Stromal cell of bone marrow (primary cell): ENCODE measurements at regions not wholly inside any gene's neighbourhood (a gene's known extent, or its start where the extent isn't known, plus 50 kb on each side); places are given as distances from the start of the nearest gene placed in this dataset.

Experiments
- DNase-seq: peaks from one replicate; pipeline ENCODE4 v3.0.0-alpha.2; 2012; ENCODE audit warnings: low read depth

DNA sequence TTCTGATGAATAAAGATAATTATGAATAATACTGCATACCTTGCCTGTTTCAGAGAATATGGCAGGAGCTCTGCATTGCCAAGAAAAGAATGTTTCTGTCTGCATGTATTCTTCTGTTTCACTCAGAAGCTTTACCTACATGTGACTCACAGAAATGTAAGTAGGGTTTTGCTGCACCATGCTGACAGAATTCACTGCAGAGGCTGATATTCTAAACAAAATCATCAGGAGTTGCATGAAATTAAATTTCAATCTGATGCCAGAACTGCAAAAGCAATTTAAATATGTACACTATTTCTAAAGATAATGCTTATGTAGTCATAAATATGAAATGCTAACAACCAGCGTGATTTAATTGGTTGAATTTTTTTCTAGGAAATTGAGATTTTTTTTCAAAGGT, 332.8 kb upstream of the FSHR start:
- no peak for DNase-seq

DNA sequence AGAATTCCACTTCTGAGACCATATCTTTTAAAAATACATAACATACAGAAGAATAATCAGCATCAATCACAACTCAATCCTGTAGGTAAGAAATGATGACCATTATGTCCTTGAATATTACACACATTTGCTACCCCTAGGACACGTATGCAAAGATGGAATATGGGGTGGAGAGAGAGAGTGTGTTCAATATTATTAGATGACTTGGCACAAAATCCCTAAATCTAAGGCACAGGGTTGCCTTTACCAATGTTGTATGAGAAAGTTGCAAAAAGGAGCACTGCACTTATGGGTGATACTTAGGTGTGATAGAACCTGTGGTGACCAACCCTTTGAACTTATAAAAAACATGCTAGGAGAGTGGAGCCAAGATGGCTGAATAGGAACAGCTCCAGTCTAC, 326.2 kb upstream of the FSHR start:
- no peak for DNase-seq

DNA sequence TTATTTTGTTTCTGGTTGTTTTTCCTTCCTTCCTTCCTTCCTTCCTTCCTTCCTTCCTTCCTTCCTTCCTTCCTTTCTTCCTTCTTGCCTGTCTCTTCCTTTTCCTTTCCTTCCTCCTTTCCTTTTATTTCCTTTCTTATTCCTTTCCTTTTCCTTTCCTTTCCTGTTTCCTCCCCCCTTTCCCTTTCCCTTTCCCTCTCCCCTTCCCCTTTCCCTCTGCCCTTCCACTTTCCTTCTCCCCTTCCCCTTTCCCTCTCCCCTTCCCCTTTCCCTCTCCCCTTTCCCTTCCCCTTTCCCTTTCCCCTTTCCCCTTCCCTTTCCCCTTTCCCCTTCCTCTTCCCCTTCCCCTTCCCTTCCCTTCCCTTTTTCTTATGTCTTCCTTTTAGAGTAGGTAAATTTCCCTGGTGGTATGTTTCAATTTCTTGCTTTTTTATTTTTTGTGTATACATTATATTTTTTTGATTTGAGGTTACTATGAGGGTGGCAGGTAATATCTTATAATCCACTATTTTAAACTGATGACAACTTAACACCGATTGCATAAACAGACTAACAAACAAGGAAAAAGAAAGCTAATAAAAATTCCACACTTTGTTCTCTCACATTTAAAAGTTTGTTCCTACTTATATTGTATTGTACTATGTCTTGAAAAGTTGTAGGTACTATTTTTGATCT, 311.0 kb upstream of the FSHR start:
- DNase-seq, result no peak

GRCh38 chr2:49459314-49459993, 305.1 kb upstream of the FSHR start:
- no peak for DNase-seq

DNA sequence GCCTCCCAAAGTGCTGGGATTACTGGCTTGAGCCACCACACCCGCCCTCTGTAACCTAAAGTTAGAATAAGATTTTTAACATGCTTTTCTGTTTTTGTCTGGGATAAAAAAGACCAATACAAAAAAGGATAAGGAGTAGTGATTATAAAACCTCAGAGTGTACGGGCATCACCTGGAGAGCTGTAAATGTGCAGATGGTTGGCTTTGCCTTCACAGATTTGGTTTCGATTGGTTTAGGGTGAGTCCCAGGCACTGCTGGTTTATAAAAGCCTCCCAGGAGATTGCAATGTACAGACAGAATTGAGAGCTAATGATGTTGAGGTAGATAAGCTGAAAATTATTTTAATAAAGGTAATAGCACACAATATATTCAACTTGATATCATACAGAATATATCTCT, 289.7 kb upstream of the FSHR start:
- no peak for DNase-seq

DNA sequence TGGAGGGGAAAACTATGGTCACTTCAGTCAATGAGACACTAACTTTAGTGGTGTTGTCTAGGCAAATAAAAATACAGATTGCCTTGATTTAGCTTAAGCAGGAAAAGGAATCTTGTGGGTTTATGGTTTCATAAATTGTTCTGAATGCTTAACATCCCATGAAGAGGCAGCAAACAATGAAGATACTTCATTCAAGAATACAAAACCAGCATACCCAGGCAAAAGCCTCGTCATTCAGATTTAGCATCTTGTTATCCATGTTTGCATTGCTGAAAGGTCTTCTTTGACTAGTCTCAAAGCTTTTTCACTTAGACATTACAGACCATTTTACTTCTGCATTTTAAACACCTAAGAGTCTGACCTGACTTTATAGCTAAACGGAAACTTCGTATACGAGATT, 272.7 kb upstream of the FSHR start:
- DNase-seq, result no peak

DNA sequence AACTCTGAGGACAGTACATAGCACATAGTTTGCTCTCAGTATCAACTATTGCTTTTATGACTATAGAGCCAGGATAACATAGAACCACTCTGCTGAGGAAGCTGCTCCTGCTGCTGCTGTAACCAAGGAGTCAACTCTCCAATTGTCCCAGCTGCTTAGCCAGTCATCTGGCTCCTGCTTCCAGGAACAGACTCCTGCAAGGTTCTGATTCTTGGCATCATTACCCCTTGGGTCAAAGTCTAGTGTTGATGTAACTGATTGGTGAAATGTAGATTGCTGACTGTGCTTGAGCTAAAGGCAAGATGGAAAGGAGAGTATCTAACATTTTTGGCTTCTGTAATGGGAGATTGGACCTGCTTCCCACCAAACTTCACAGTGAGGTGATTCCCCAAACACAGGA, 261.9 kb upstream of the FSHR start:
- DNase-seq, result no peak

GRCh38 chr2:49404108-49404507, 249.8 kb upstream of the FSHR start:
- no peak for DNase-seq

GRCh38 chr2:49403637-49404036, 249.3 kb upstream of the FSHR start:
- DNase-seq, result no peak

DNA sequence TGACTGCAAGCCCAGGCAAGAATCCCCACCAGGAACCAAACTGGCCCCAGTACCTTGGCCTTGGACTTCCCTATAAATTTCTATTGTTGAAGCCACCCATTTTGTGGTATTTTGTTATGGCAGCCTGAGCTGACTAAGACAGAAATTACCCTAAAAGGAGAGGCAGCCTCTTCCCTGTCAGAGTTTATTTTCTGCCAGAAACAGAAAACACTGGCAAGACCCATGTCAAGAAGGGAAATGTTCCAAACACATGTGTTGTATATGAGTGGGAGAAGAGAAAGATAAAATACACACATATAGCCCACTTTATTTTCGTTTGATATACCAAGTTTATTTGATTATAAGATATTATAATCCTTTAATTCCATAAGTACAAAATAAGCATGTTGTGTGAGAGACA, 225.1 kb upstream of the FSHR start:
- DNase-seq, result no peak

GRCh38 chr2:49371128-49371701, 216.9 kb upstream of the FSHR start:
- DNase-seq, result no peak

- DNase-seq, result no peak
These were observed 215.3 kb upstream of the FSHR start for GRCh38 chr2:49369650-49370049.

- DNase-seq, result no peak
These were observed 214.8 kb upstream of the FSHR start for GRCh38 chr2:49369101-49369500.

DNA sequence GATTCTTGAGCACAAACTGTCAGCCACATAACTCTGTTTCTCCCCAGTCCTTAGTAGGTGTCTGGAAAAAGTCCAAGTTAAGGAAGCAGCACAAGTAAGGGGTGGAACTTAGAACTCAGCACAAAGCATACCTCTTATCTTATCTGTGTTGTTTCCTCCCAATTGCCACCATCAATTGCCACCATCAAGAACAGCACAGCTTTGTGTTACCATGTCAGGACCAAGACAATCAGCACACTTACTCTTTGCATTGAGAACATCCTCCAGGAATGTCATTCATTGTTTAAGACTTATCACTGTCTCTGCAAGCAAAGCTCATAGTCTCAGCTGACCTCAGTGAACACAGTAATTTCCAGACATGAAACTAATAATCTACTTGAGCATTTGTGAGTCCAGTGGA, 212.7 kb upstream of the FSHR start:
- no peak for DNase-seq

GRCh38 chr2:49360407-49360767, 206.1 kb upstream of the FSHR start:
- DNase-seq, result no peak

DNA sequence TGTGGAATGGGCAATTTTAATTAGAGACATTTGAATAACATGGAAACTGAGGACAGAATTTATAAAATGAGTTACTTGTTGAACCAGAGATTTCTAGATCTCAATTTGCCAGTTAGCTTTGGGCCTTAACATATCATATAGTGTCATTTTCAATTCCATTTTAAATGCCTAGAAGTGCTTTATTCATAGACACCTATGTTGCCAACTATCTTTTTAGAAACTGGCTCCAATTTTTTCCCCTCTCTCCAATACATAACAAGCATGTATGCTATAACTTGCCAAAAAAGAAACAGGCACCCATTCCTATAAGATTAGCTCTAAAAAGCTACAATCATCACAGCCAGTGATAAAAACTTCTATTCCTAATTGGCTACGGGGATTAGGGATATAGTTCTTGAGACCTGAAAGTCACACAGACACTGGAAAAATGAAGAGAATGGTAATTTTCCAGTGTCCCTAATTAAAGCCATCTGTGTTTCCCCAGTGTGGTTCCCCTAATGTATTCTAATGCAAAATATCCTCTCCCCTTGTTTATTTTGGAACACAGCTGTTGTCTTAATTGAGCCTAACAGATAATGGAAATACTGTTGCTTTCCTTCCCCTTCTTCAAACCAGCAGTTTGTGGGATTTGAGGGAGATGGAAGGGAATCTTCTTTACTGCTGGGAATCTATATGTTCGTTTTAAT, 205.5 kb upstream of the FSHR start:
- no peak for DNase-seq

GRCh38 chr2:49355611-49356010, 201.3 kb upstream of the FSHR start:
- DNase-seq, result no peak

GRCh38 chr2:49351560-49351959, 197.2 kb upstream of the FSHR start:
- DNase-seq, result no peak

GRCh38 chr2:49343638-49344037, 189.3 kb upstream of the FSHR start:
- no peak for DNase-seq

DNA sequence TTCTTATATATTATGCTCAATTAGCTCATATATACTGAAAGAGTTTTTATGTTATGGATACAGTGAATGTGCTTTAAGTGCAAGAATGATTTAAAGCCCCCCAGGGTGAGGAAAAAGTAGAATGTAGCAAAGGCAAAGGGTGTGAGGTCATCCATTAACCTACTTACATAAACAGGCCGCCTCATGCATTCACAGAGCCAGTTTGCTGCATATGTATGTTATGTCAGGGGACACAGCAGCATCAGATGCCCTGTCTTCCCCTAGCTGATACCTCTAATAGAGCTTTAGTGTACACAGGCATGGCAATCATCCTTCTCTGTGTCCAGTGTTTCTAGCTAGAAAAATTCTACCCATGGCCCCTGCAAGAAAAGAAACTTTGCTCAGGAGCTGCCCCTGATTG, 187.8 kb upstream of the FSHR start:
- DNase-seq, result no peak

DNA sequence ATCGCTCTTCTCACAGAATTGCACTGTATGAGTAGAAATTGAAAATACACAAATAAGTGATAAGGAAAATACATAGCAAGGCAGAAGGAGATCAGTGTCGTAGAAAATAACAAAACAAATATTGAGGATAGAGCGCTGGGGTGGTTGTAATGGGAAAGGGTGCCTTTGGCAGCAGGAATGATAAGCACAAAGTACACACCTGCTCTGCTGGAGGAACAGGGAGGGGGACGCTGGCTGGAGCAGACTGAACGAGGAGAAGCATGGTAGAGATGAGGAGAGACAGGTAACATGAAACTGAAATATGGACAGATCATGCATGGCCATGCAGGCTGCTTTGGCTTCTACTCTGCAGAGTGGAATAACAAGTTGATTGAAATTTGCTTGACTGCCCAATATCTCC, 181.2 kb upstream of the FSHR start:
- DNase-seq, result no peak

GRCh38 chr2:49332415-49332814, 178.1 kb upstream of the FSHR start:
- DNase-seq, result no peak

GRCh38 chr2:49318531-49318930, 164.2 kb upstream of the FSHR start:
- DNase-seq, result no peak
